Kidney epithelial cell (primary cell): ENCODE measurements at regions not wholly inside any gene's neighbourhood (a gene's known extent, or its start where the extent isn't known, plus 50 kb on each side); places are given as distances from the start of the nearest gene placed in this dataset.
"Not testable (repeated sequence)": the region's sequence is repeated elsewhere in the genome, so short reads cannot be mapped to it uniquely, and the experiment has no call there.

ENCODE experiments used
- DNase-seq: peaks from one replicate; pipeline ENCODE4 v3.0.0-alpha.2; 2010; ENCODE audit warnings: low read depth
- H3K27me3 ChIP-seq: 2 replicates; pipeline ENCODE4 v1.6.0; 2011; ENCODE audit warnings: low read length; ENCODE audit not compliant: control insufficient read depth, insufficient read depth
- H3K36me3 ChIP-seq: 2 replicates; pipeline ENCODE4 v1.5.1; 2011; ENCODE audit warnings: low read length; ENCODE audit not compliant: control insufficient read depth, insufficient read depth
- H3K4me3 ChIP-seq: 2 replicates; pipeline ENCODE4 v1.5.1; 2011; ENCODE audit warnings: low read depth, mild to moderate bottlenecking, control low read depth, low read length
- TF ChIP-seq, protein P1 (sequence below): IDR thresholded peaks from 2 replicates; pipeline ENCODE4 v1.5.1; 2011; ENCODE audit warnings: mild to moderate bottlenecking, moderate library complexity, low read length, control low read depth, inconsistent platforms; ENCODE audit not compliant: insufficient read depth, poor library complexity, severe bottlenecking

DNA sequence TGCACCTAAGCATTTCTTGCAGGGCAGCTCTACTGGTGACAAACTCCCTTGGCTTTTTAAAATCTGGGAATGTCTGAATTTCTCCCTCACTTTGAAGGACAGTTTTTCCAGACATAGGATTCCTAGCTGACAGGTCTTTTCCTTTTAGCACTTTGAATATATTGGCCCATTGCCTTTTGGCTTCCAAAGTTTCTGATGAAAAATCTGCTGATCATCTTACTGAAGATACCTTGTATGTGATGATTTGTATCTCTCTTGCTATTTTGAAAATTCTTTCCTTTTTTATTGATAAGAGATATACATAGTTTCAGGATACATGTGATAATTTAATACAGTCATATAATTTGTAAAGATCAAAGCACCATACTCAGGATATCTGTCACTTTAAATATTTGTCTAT, 211.1 kb downstream of the ZIC5 start:
- Histone ChIP-seq H3K4me3 (no peak overlapping the region), H3K36me3 (no peaks in the 10 kb centered on the region), H3K27me3 (no peaks in the 10 kb centered on the region)
- DNase-seq: no peak
- TF ChIP-seq, protein P1, sequence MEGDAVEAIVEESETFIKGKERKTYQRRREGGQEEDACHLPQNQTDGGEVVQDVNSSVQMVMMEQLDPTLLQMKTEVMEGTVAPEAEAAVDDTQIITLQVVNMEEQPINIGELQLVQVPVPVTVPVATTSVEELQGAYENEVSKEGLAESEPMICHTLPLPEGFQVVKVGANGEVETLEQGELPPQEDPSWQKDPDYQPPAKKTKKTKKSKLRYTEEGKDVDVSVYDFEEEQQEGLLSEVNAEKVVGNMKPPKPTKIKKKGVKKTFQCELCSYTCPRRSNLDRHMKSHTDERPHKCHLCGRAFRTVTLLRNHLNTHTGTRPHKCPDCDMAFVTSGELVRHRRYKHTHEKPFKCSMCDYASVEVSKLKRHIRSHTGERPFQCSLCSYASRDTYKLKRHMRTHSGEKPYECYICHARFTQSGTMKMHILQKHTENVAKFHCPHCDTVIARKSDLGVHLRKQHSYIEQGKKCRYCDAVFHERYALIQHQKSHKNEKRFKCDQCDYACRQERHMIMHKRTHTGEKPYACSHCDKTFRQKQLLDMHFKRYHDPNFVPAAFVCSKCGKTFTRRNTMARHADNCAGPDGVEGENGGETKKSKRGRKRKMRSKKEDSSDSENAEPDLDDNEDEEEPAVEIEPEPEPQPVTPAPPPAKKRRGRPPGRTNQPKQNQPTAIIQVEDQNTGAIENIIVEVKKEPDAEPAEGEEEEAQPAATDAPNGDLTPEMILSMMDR: no peak

DNA sequence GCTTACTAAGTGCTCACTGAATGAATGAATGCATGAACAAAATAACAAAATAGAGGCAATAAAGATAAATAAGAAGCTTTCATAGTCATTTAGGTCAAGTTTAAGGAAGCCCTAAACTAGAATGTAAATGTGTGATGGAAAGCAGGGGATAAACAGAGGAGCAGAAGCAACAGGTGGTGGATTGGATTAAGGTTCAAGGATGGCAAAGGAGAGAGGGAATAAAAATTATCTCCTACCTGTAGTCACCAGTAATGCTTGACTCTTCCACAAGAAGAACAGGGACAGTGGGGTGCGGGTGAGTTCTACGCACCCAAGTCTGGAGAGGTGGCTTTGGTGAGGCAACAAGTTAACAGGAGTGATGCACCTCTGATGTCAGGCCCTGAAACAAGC, 212.4 kb downstream of the ZIC5 start:
- Histone ChIP-seq H3K4me3 (no peak overlapping the region), H3K27me3 (no peaks in the 10 kb centered on the region), H3K36me3 (no peaks in the 10 kb centered on the region)
- DNase-seq: no peak
- TF ChIP-seq, protein P1: no peak

DNA sequence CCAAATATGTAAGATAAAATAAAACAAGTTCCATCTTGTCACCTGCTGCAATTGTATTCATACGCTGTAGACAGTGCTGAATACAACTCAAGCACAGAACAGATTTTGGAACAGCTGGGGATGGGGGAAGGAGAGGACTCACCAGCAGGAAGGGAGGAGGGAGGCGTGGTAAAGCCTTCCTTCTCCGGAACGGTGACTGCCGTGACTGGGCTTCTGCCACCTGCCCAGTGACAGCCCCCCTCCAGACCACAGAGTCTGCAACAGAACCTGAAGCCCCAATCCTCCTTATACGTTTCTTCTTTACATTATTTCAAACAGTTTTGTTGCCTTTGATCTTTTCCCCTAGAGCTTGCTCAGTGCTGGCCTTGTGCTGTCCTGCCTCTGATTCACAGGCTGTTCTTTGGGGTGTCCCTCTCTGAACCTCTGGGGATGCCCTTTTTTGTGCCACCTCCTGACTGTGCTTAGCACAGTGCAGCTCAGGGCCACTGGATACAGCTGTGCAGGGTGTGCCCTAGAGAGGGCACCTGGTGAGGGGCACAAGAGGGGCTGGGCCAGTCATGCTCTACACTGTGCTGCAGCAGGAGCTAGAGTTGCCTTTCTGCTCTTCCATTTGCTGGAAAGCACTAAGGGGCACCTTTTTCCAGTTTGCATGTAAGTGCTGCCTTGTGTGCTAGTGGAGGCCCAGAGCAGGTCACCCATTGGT, 213.0 kb downstream of the ZIC5 start:
- TF ChIP-seq, protein P1: no peak
- no peak for DNase-seq
- no peaks in the 10 kb centered on the region for H3K27me3 ChIP-seq
- no peak overlapping the region for H3K4me3 ChIP-seq
- H3K36me3 ChIP-seq: no peaks in the 10 kb centered on the region

DNA sequence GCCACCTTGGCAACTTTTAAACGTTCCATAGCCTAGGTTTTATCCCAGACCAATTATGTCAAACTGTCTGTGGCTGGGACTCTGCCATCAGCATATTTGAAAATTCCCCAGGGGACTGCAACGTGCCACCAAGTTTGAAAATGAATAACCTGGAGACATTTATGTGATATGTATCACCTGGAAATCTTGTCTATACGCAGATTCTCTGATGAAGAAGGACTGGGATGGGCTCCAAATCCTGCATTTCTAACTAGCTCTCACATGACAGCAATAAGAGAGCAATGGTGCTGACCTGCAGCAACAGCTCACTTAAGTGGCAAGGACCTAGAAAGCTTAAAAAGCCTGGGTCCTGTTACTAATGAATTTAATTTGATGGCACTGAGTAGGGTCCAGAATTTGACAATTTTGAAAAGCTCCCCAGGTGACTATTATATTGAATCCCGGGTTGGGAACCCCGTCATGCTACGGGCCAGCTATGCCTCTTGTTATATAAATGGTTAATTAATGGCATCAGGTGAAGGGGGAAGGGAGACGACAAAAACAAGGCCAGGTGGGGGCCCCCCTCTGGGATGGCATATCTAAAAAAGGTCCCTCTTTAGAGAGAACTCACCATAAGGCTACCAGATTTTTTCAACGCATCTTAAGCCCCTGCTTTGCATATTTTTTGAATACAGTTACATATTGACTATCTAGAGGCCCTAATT, 213.7 kb downstream of the ZIC5 start:
- TF ChIP-seq, protein P1: no peak
- H3K27me3 ChIP-seq: no peaks in the 10 kb centered on the region

DNA sequence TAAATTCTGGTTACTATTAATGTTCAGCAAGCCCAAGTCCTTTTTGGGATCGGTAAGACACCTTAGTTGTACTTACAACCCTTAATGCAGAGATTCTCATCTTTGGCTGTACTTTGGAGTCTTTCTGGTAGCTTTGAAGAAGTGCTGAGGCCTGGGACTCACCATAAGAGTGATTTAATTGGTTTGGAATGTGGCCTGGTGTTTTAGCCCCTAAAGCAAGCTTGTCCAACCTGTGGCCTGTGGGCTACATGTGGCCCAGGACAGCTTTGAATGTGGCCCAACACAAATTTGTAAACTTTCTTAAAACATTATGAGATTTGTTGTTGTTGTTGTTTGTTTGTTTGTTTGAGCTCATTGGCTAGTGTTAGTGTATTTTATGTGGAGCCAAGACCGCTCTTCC, 215.3 kb downstream of the ZIC5 start:
- H3K4me3 ChIP-seq: no peak overlapping the region
- no peaks in the 10 kb centered on the region for H3K27me3 ChIP-seq
- DNase-seq: no peak
- TF ChIP-seq, protein P1: no peak
- no peaks in the 10 kb centered on the region for H3K36me3 ChIP-seq

More for the DNA sequence above, 213.7 kb downstream of the ZIC5 start:
- H3K36me3 ChIP-seq: no peaks in the 10 kb centered on the region
- DNase-seq: no peak
- H3K4me3 ChIP-seq: no peak overlapping the region

DNA sequence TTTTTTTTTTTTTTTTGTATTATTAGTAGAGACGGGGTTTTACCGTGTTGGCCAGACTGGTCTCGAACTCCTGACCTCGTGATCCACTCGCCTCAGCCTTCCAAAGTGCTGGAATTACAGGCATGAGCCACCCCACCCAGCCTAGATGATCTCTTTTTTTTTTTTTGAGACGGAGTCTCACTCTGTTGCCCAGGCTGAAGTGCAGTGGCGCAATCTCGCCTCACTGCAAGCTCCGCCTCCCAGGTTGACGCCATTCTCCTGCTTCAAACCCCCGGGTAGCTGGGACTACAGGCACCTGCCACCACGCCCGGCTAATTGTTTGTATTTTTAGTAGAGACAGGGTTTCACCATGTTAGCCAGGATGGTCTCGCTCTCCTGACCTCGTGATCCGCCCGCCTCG, 216.8 kb downstream of the ZIC5 start:
- not testable (repeated sequence) for H3K27me3 ChIP-seq

More for the DNA sequence above, 216.8 kb downstream of the ZIC5 start:
- not testable (repeated sequence) for H3K4me3 ChIP-seq, H3K36me3 ChIP-seq, DNase-seq
